T-helper 17 cell (primary cell): ENCODE measurements at regions not wholly inside any gene's neighbourhood (a gene's known extent, or its start where the extent isn't known, plus 50 kb on each side); places are given as distances from the start of the nearest gene placed in this dataset.

ENCODE experiments used
- ATAC-seq: fragments of 150-1000 bp; cut with Tn5 transposase; 2 replicates; pipeline ENCODE4 v1.10.0; 2021; ENCODE audit warnings: mild to moderate bottlenecking, moderate library complexity
- DNase-seq, 3 donors: peaks; one replicate each; pipeline versions ENCODE4 v3.0.0 to v3.0.0-alpha.2; 2020 to 2021
- H3K9me3 ChIP-seq: one replicate; pipeline ENCODE4 v1.7.0; 2013; ENCODE audit warnings: low read length, mild to moderate bottlenecking; ENCODE audit not compliant: control insufficient read depth, poor library complexity, severe bottlenecking
- H3K27ac Mint-ChIP-seq: one replicate; pipeline ENCODE4 v1.8.0; 2022; ENCODE audit warnings: mild to moderate bottlenecking, moderate library complexity, mixed read lengths
- H3K27me3 Mint-ChIP-seq: one replicate; pipeline ENCODE4 v1.8.0; 2022; ENCODE audit warnings: mixed read lengths
- H3K36me3 Mint-ChIP-seq: one replicate; pipeline ENCODE4 v1.8.0; 2022; ENCODE audit warnings: low read depth, mixed read lengths
- H3K4me1 Mint-ChIP-seq: one replicate; pipeline ENCODE4 v1.8.0; 2022; ENCODE audit warnings: mild to moderate bottlenecking, mixed read lengths
- H3K4me3 Mint-ChIP-seq: one replicate; pipeline ENCODE4 v1.8.0; 2022; ENCODE audit warnings: mild to moderate bottlenecking, moderate library complexity, mixed read lengths

GRCh38 chr1:4408380-4408779 lies 246.0 kb upstream of the AJAP1 start:
- ATAC-seq (no peak), DNase-seq (no peak)
- Mint-ChIP-seq H3K4me1 (no peaks in the 10 kb centered on the region), H3K27me3 (peaks cover 26% of the 10 kb centered on the region), H3K4me3 (no peak overlapping the region), H3K27ac (no peak overlapping the region), H3K36me3 (no peaks in the 10 kb centered on the region)
- H3K9me3 ChIP-seq = no peaks in the 10 kb centered on the region

DNA sequence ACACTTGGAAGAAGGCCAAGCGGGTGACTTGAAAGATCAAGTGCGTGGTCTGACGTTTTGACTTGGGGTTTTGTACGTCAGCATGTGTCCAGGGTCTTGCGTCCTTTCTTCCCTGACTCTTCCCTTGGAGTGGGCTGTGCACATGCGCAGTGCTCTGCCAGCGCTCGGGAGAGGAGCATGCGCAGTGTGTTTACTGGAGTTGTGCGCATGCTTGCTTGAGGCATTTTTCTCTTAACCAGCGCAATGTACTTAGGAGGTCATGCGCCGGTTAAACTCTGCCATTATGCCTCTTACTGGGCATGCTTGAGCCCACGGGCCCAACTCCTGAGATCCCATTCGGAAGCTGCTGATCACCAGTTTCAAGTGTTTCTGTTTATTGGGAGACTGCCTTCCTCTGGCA lies 242.5 kb upstream of the AJAP1 start:
- H3K27me3 Mint-ChIP-seq = peaks cover 26% of the 10 kb centered on the region
- H3K36me3 Mint-ChIP-seq = no peaks in the 10 kb centered on the region
- ATAC-seq (no peak), DNase-seq (no peak)
- H3K9me3 ChIP-seq = no peaks in the 10 kb centered on the region
- no peaks in the 10 kb centered on the region for H3K4me1 Mint-ChIP-seq
- no peak overlapping the region for H3K4me3 Mint-ChIP-seq
- H3K27ac Mint-ChIP-seq = no peak overlapping the region

DNA sequence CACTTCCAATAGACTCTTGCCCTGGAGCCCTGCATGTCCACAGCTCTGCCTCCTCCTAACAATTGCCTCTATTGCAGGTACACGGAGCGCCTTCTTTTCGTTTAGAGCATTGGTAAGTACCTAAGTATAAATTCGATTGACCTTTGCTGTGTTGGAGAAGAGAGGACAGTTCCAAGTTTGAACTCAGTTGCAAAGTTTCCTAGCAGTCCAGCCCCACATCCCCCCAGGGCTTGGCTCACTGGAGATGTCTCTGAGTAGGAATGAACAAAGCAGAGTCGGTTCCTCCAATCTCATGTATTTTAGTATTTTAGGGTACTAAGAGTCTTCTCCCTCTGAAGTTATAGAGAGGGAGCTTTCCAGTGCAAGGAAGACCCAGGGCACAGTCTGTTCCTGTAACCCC lies 238.9 kb upstream of the AJAP1 start:
- Mint-ChIP-seq H3K36me3 (no peaks in the 10 kb centered on the region), H3K4me1 (no peaks in the 10 kb centered on the region), H3K27ac (no peak overlapping the region), H3K27me3 (peaks cover 27% of the 10 kb centered on the region), H3K4me3 (no peak overlapping the region)
- H3K9me3 ChIP-seq = no peaks in the 10 kb centered on the region
- ATAC-seq = no peak
- no peak for DNase-seq

DNA sequence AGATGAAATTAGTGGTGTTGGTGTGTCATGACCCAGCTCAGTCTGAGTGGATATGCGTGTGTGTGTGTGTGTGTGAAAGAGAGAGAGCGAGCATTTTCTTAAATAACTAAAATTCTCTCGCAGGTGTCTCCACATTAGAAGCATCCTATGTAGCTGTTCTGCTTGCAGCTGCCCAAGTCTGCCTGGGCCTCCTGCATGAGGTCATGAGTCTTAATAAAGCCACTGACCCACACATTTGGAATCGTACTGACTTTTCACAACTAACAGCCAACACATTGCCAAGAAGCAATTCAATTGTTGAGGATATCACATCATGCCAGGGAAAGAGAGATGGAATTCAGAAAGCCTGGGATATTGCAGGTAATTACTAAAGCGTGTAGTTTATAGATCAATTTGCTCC lies 238.2 kb upstream of the AJAP1 start:
- Mint-ChIP-seq H3K4me3 (no peak overlapping the region), H3K27me3 (peaks cover 27% of the 10 kb centered on the region), H3K4me1 (no peaks in the 10 kb centered on the region), H3K27ac (no peak overlapping the region), H3K36me3 (no peaks in the 10 kb centered on the region)
- DNase-seq = no peak
- H3K9me3 ChIP-seq = no peaks in the 10 kb centered on the region
- no peak for ATAC-seq

- H3K4me1 Mint-ChIP-seq = no peaks in the 10 kb centered on the region
Observed at GRCh38 chr1:4418021-4418420, 236.4 kb upstream of the AJAP1 start.

GRCh38 chr1:4421986-4422385 lies 232.4 kb upstream of the AJAP1 start:
- Mint-ChIP-seq H3K4me3 (no peak overlapping the region), H3K36me3 (no peaks in the 10 kb centered on the region), H3K4me1 (no peaks in the 10 kb centered on the region), H3K27ac (no peak overlapping the region), H3K27me3 (peaks cover 21% of the 10 kb centered on the region)
- DNase-seq (no peak), ATAC-seq (no peak)
- no peaks in the 10 kb centered on the region for H3K9me3 ChIP-seq

More at GRCh38 chr1:4418021-4418420, 236.4 kb upstream of the AJAP1 start:
- ATAC-seq = no peak
- H3K9me3 ChIP-seq = no peaks in the 10 kb centered on the region
- H3K4me3 Mint-ChIP-seq = no peak overlapping the region
- no peak for DNase-seq
- H3K27me3 Mint-ChIP-seq = peaks cover 27% of the 10 kb centered on the region
- H3K27ac Mint-ChIP-seq = no peak overlapping the region
- no peaks in the 10 kb centered on the region for H3K36me3 Mint-ChIP-seq

DNA sequence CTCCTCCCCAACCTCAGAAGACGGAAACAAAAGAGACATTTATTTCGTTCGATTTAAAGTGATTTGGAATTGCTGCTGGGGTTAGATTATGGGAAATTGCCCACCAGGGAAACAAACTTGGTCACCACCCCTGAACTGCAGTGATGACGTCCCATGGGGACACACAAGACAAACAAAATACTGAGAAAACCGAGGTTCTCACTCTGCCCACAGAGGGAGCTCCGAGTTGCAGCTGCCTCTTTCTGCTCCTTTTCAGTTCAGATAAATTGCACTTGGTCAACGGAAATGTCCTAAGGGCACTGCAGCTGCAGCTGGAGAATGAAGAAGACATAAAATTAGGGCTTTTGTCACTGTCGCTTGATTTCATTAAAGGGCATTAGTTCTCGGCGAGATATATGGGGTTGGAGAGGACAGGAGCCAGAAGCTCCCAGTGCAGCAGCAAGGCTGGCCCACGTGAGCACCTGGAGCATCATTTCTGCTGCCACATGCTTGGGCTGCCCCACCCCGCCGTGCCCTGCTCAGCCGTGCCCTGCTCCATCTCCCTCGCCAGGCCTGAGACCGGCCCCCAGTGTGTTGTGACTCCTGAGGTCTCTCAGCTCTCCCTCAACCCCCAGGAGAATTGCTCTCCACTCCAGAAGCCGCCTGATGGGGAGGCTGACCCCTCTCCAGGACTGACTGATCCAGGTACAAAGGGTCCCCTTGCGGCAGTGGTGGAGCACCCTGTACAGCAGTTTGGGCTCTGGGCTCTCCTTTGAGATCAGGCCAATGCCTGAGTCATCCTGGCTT lies 231.7 kb upstream of the AJAP1 start:
- Mint-ChIP-seq H3K4me1 (no peaks in the 10 kb centered on the region), H3K4me3 (no peak overlapping the region), H3K27me3 (peaks cover 20% of the 10 kb centered on the region), H3K36me3 (no peaks in the 10 kb centered on the region), H3K27ac (no peak overlapping the region)
- ATAC-seq (no peak), DNase-seq (no peak)
- H3K9me3 ChIP-seq = no peaks in the 10 kb centered on the region

- H3K27me3 Mint-ChIP-seq = peaks cover 7% of the 10 kb centered on the region
- ATAC-seq (no peak), DNase-seq (no peak)
- no peak overlapping the region for H3K27ac Mint-ChIP-seq
- H3K4me1 Mint-ChIP-seq = no peaks in the 10 kb centered on the region
- H3K4me3 Mint-ChIP-seq = no peak overlapping the region
- H3K9me3 ChIP-seq = no peaks in the 10 kb centered on the region
- H3K36me3 Mint-ChIP-seq = no peaks in the 10 kb centered on the region
Observed at GRCh38 chr1:4424254-4424653, 230.2 kb upstream of the AJAP1 start.

DNA sequence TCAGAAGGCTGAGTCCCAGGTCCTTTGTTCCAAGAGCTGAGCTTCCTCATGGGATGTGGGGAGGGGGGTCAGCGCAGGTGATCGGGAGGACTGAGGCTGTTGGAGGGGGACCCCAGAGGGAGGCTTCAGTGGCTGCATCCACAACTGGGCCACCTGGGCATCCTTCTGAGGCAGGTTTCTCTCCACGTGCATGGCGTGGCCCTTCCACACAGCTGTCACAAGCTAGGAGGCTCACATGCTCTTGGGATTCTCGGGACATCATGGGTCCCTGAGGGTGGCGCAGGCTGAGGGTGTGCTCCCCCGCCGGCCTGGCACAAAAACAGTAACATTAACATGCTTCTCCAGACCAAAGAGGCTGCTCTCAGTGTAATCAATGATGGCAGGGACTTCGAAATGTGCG lies 229.6 kb upstream of the AJAP1 start:
- no peak for ATAC-seq

GRCh38 chr1:4425892-4426291 lies 228.5 kb upstream of the AJAP1 start:
- DNase-seq = no peak
- H3K9me3 ChIP-seq = no peaks in the 10 kb centered on the region
- ATAC-seq = no peak
- Mint-ChIP-seq H3K4me1 (no peaks in the 10 kb centered on the region), H3K4me3 (no peak overlapping the region), H3K27me3 (peaks cover 11% of the 10 kb centered on the region), H3K36me3 (no peaks in the 10 kb centered on the region), H3K27ac (no peak overlapping the region)

More for the DNA sequence above, 229.6 kb upstream of the AJAP1 start:
- Mint-ChIP-seq H3K27me3 (peaks cover 11% of the 10 kb centered on the region), H3K27ac (no peak overlapping the region), H3K4me1 (no peaks in the 10 kb centered on the region), H3K4me3 (no peak overlapping the region), H3K36me3 (no peaks in the 10 kb centered on the region)
- H3K9me3 ChIP-seq = no peaks in the 10 kb centered on the region
- DNase-seq = no peak

GRCh38 chr1:4428711-4429110 lies 225.7 kb upstream of the AJAP1 start:
- Mint-ChIP-seq H3K4me3 (no peak overlapping the region), H3K36me3 (no peaks in the 10 kb centered on the region), H3K4me1 (no peaks in the 10 kb centered on the region), H3K27ac (no peak overlapping the region), H3K27me3 (peaks cover 6% of the 10 kb centered on the region)
- DNase-seq = no peak
- H3K9me3 ChIP-seq = no peaks in the 10 kb centered on the region
- no peak for ATAC-seq

DNA sequence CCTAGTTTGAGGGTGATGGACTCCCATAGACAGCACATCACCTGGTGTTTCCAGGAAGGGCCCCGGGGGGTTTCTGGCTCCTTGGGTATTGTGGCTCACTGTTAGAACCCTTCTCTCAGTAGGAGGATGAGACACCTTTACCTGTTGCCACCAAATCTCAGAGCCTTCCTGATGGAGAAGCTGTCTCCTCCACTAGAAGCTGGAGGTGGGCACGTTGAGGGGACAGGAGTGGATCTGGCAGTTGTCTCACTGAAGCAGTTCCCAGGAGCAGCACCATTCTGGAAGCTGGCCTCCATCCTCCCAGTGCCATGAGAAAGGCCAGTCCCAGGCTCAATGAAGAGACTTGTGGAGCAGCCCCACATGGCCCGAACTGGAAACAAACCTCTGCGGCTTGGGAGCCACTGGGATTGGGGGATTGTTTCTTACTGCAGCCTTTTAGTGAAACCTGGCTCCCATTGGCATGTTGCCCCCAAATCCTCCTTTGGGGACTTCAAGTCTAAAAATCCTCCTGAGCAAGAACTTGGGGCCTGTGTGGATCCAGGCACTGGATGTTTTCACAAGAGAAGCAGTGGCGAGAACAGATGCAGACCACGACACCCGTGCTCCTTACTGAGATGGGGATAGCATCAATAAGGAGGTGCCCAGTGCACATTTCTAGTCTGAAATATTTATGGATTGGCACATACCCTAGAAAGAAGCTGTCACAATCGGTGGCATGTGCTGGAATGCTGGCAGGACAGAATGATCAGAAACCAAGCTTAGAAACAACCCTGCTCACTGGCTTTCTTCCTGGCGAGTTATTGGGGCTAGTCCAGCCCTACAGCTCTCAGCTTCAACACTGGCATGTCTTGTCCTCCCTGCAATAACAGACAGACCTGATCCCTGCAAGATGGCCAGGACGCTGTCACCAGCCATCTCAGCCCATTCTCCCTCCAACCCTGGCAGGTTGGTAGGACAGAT lies 223.7 kb upstream of the AJAP1 start:
- ATAC-seq = no peak
- H3K27me3 Mint-ChIP-seq = peaks cover 12% of the 10 kb centered on the region
- no peaks in the 10 kb centered on the region for H3K36me3 Mint-ChIP-seq
- no peaks in the 10 kb centered on the region for H3K4me1 Mint-ChIP-seq
- no peak for DNase-seq
- H3K4me3 Mint-ChIP-seq = no peak overlapping the region
- no peaks in the 10 kb centered on the region for H3K9me3 ChIP-seq
- no peak overlapping the region for H3K27ac Mint-ChIP-seq

DNA sequence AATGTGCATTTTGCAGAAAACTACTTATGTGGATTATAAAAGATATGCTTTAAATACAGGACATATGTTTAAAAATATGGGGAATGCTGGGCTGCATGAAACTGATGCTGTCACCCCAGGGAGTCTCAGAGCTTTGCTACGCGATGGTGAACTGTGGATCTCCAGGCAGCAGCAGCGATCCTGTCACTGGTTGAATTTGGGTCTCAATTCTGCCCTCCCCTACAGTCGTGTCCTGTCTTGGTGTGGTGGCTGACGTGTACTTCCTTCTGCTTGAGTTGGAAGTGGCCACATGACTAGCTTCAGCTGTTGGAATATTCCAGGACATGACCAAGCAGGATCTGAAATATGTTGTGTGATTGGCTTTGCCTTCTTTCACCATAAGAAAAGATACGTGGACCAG lies 222.9 kb upstream of the AJAP1 start:
- H3K27me3 Mint-ChIP-seq = peaks cover 13% of the 10 kb centered on the region
- ATAC-seq (no peak), DNase-seq (no peak)
- no peaks in the 10 kb centered on the region for H3K4me1 Mint-ChIP-seq
- no peak overlapping the region for H3K4me3 Mint-ChIP-seq
- H3K27ac Mint-ChIP-seq = no peak overlapping the region
- no peaks in the 10 kb centered on the region for H3K9me3 ChIP-seq
- no peaks in the 10 kb centered on the region for H3K36me3 Mint-ChIP-seq
